ENCODE measurements at regions not wholly inside any gene's neighbourhood (a gene's known extent, or its start where the extent isn't known, plus 50 kb on each side); places are given as distances from the start of the nearest gene placed in this dataset.

- DNase-seq (no peak), ATAC-seq (ENCODE audit: low FRiP score) (no peak)
- Histone ChIP-seq H3K27ac (ENCODE audit: low read depth in 1 of 2, low read length in 2 of 2) (no peak overlapping the region), H3K36me3 (ENCODE audit: control insufficient read depth in 1 of 2, insufficient read depth in 2 of 2, low read length in 1 of 2) (no peaks in the 10 kb centered on the region), H3K4me1 (ENCODE audit: control insufficient read depth in 1 of 2, insufficient read depth in 2 of 2, low read length in 2 of 2) (peaks cover 0 to 3% of the 10 kb centered on the region in 2 donors), H3K9me3 (ENCODE audit: control insufficient read depth, low read length) (no peaks in the 10 kb centered on the region), H3K27me3 (ENCODE audit: control insufficient read depth in 1 of 2, insufficient read depth in 2 of 2, low read length in 1 of 2) (no peaks in the 10 kb centered on the region), H3K4me3 (ENCODE audit: low read length in 2 of 2) (no peak overlapping the region)
- WGBS, 2 donors: 14% methylated on average over 2 of the region's 2 CpGs
- intact Hi-C loops (cut with DNase I): no loop called here
These were observed 195.5 kb upstream of the FOXA2 start for GRCh38 chr20:22779878-22780277.

GRCh38 chr20:22781869-22782268, 197.5 kb upstream of the FOXA2 start:
- peaks cover 0 to 3% of the 10 kb centered on the region in 2 donors for H3K4me1 ChIP-seq (ENCODE audit: control insufficient read depth in 1 of 2, insufficient read depth in 2 of 2, low read length in 2 of 2)
- ATAC-seq (ENCODE audit: low FRiP score): no peak
- no peaks in the 10 kb centered on the region for H3K36me3 ChIP-seq (ENCODE audit: control insufficient read depth in 1 of 2, insufficient read depth in 2 of 2, low read length in 1 of 2)
- DNase-seq: no peak
- WGBS, 2 donors: 96 to 100% methylated on average over 2 of the region's 2 CpGs
- H3K4me3 ChIP-seq (ENCODE audit: low read length in 2 of 2): no peak overlapping the region
- H3K27me3 ChIP-seq (ENCODE audit: control insufficient read depth in 1 of 2, insufficient read depth in 2 of 2, low read length in 1 of 2): no peaks in the 10 kb centered on the region
- H3K27ac ChIP-seq (ENCODE audit: low read depth in 1 of 2, low read length in 2 of 2): no peak overlapping the region
- intact Hi-C loops (cut with DNase I): no loop called here
- no peaks in the 10 kb centered on the region for H3K9me3 ChIP-seq (ENCODE audit: control insufficient read depth, low read length)

- no peak overlapping the region for H3K4me3 ChIP-seq (ENCODE audit: low read length in 2 of 2)
- H3K27ac ChIP-seq (ENCODE audit: low read depth in 1 of 2, low read length in 2 of 2): no peak overlapping the region
- DNase-seq (no peak), ATAC-seq (ENCODE audit: low FRiP score) (no peak)
- no peaks in the 10 kb centered on the region for H3K36me3 ChIP-seq (ENCODE audit: control insufficient read depth in 1 of 2, insufficient read depth in 2 of 2, low read length in 1 of 2)
- H3K4me1 ChIP-seq (ENCODE audit: control insufficient read depth in 1 of 2, insufficient read depth in 2 of 2, low read length in 2 of 2): peaks cover 0 to 3% of the 10 kb centered on the region in 2 donors
- WGBS, 2 donors: 5 to 17% methylated on average over 2 of the region's 2 CpGs
- intact Hi-C loops (cut with DNase I): no loop called here
- no peaks in the 10 kb centered on the region for H3K27me3 ChIP-seq (ENCODE audit: control insufficient read depth in 1 of 2, insufficient read depth in 2 of 2, low read length in 1 of 2)
- no peaks in the 10 kb centered on the region for H3K9me3 ChIP-seq (ENCODE audit: control insufficient read depth, low read length)
These were observed 205.3 kb upstream of the FOXA2 start for GRCh38 chr20:22789676-22790075.

GRCh38 chr20:22791396-22791795, 207.0 kb upstream of the FOXA2 start:
- 64 to 69% methylated on average over 3 of the region's 3 CpGs for WGBS, 2 donors
- Histone ChIP-seq H3K4me3 (ENCODE audit: low read length in 2 of 2) (no peak overlapping the region), H3K4me1 (ENCODE audit: control insufficient read depth in 1 of 2, insufficient read depth in 2 of 2, low read length in 2 of 2) (peaks cover 0 to 6% of the 10 kb centered on the region in 2 donors), H3K27ac (ENCODE audit: low read depth in 1 of 2, low read length in 2 of 2) (no peak overlapping the region), H3K36me3 (ENCODE audit: control insufficient read depth in 1 of 2, insufficient read depth in 2 of 2, low read length in 1 of 2) (no peaks in the 10 kb centered on the region), H3K27me3 (ENCODE audit: control insufficient read depth in 1 of 2, insufficient read depth in 2 of 2, low read length in 1 of 2) (no peaks in the 10 kb centered on the region), H3K9me3 (ENCODE audit: control insufficient read depth, low read length) (no peaks in the 10 kb centered on the region)
- DNase-seq (no peak), ATAC-seq (ENCODE audit: low FRiP score) (no peak)
- intact Hi-C loops (cut with DNase I): no loop called here

GRCh38 chr20:22791877-22792525, 207.6 kb upstream of the FOXA2 start:
- Histone ChIP-seq H3K9me3 (ENCODE audit: control insufficient read depth, low read length) (no peaks in the 10 kb centered on the region), H3K36me3 (ENCODE audit: control insufficient read depth in 1 of 2, insufficient read depth in 2 of 2, low read length in 1 of 2) (no peaks in the 10 kb centered on the region), H3K4me1 (ENCODE audit: control insufficient read depth in 1 of 2, insufficient read depth in 2 of 2, low read length in 2 of 2) (peaks cover 0 to 6% of the 10 kb centered on the region in 2 donors), H3K4me3 (ENCODE audit: low read length in 2 of 2) (no peak overlapping the region), H3K27ac (ENCODE audit: low read depth in 1 of 2, low read length in 2 of 2) (no peak overlapping the region), H3K27me3 (ENCODE audit: control insufficient read depth in 1 of 2, insufficient read depth in 2 of 2, low read length in 1 of 2) (no peaks in the 10 kb centered on the region)
- intact Hi-C loops (cut with DNase I): no loop called here
- no peak for DNase-seq
- WGBS, 2 donors: 62% methylated on average over 3 of the region's 3 CpGs
- no peak for ATAC-seq (ENCODE audit: low FRiP score)

GRCh38 chr20:22794200-22794599, 209.8 kb upstream of the FOXA2 start:
- no peaks in the 10 kb centered on the region for H3K9me3 ChIP-seq (ENCODE audit: control insufficient read depth, low read length)
- no peaks in the 10 kb centered on the region for H3K27me3 ChIP-seq (ENCODE audit: control insufficient read depth in 1 of 2, insufficient read depth in 2 of 2, low read length in 1 of 2)
- ATAC-seq (ENCODE audit: low FRiP score) (no peak), DNase-seq (no peak)
- peak overlapping the region in 1 of 2 donors; percentile 42 for H3K27ac ChIP-seq (ENCODE audit: low read depth in 1 of 2, low read length in 2 of 2)
- 0 to 2% methylated on average over 1 of the region's 1 CpG for WGBS, 2 donors
- intact Hi-C loops (cut with DNase I): no loop called here
- no peaks in the 10 kb centered on the region for H3K36me3 ChIP-seq (ENCODE audit: control insufficient read depth in 1 of 2, insufficient read depth in 2 of 2, low read length in 1 of 2)
- H3K4me3 ChIP-seq (ENCODE audit: low read length in 2 of 2): no peak overlapping the region
- peaks cover 0 to 6% of the 10 kb centered on the region in 2 donors for H3K4me1 ChIP-seq (ENCODE audit: control insufficient read depth in 1 of 2, insufficient read depth in 2 of 2, low read length in 2 of 2)

- DNase-seq (no peak), ATAC-seq (ENCODE audit: low FRiP score) (no peak)
- peaks cover 0 to 4% of the 10 kb centered on the region in 2 donors for H3K4me1 ChIP-seq (ENCODE audit: control insufficient read depth in 1 of 2, insufficient read depth in 2 of 2, low read length in 2 of 2)
- intact Hi-C loops (cut with DNase I): loop anchor here in 1 of 2 donors (5.0 kb wide), 1 partner anchor 33 kb away; no protein-coding TSS in a partner anchor
- 60 to 61% methylated on average over 5 of the region's 5 CpGs for WGBS, 2 donors
- no peaks in the 10 kb centered on the region for H3K27me3 ChIP-seq (ENCODE audit: control insufficient read depth in 1 of 2, insufficient read depth in 2 of 2, low read length in 1 of 2)
- no peaks in the 10 kb centered on the region for H3K9me3 ChIP-seq (ENCODE audit: control insufficient read depth, low read length)
- peak overlapping the region; percentile 18 to 94 for H3K27ac ChIP-seq (ENCODE audit: low read depth in 1 of 2, low read length in 2 of 2)
- no peak overlapping the region for H3K4me3 ChIP-seq (ENCODE audit: low read length in 2 of 2)
- H3K36me3 ChIP-seq (ENCODE audit: control insufficient read depth in 1 of 2, insufficient read depth in 2 of 2, low read length in 1 of 2): no peaks in the 10 kb centered on the region
These were observed 211.1 kb upstream of the FOXA2 start for GRCh38 chr20:22795433-22795832.

- intact Hi-C loops (cut with DNase I): loop anchor here in 1 of 2 donors (5.0 kb wide), 1 partner anchor 34 kb away; no protein-coding TSS in a partner anchor
- 11 to 12% methylated on average over 4 of the region's 4 CpGs for WGBS, 2 donors
- H3K27ac ChIP-seq (ENCODE audit: low read depth in 1 of 2, low read length in 2 of 2): peak overlapping the region; percentile 18 to 94
- no peaks in the 10 kb centered on the region for H3K27me3 ChIP-seq (ENCODE audit: control insufficient read depth in 1 of 2, insufficient read depth in 2 of 2, low read length in 1 of 2)
- ATAC-seq (ENCODE audit: low FRiP score): peak; percentile 88
- H3K36me3 ChIP-seq (ENCODE audit: control insufficient read depth in 1 of 2, insufficient read depth in 2 of 2, low read length in 1 of 2): no peaks in the 10 kb centered on the region
- no peaks in the 10 kb centered on the region for H3K9me3 ChIP-seq (ENCODE audit: control insufficient read depth, low read length)
- peaks cover 0 to 4% of the 10 kb centered on the region in 2 donors for H3K4me1 ChIP-seq (ENCODE audit: control insufficient read depth in 1 of 2, insufficient read depth in 2 of 2, low read length in 2 of 2)
- H3K4me3 ChIP-seq (ENCODE audit: low read length in 2 of 2): no peak overlapping the region
- DNase-seq: peak; percentile 66 to 81
These were observed 211.5 kb upstream of the FOXA2 start for GRCh38 chr20:22795871-22796270.

- H3K9me3 ChIP-seq (ENCODE audit: control insufficient read depth, low read length): no peaks in the 10 kb centered on the region
- intact Hi-C loops (cut with DNase I): loop anchor here in 1 of 2 donors (5.0 kb wide), 1 partner anchor 34 kb away; no protein-coding TSS in a partner anchor
- H3K27me3 ChIP-seq (ENCODE audit: control insufficient read depth in 1 of 2, insufficient read depth in 2 of 2, low read length in 1 of 2): no peaks in the 10 kb centered on the region
- no peaks in the 10 kb centered on the region for H3K36me3 ChIP-seq (ENCODE audit: control insufficient read depth in 1 of 2, insufficient read depth in 2 of 2, low read length in 1 of 2)
- H3K27ac ChIP-seq (ENCODE audit: low read depth in 1 of 2, low read length in 2 of 2): no peak overlapping the region
- no peak for DNase-seq
- H3K4me1 ChIP-seq (ENCODE audit: control insufficient read depth in 1 of 2, insufficient read depth in 2 of 2, low read length in 2 of 2): peaks cover 0 to 4% of the 10 kb centered on the region in 2 donors
- ATAC-seq (ENCODE audit: low FRiP score): peak; percentile 53
- 25 to 26% methylated on average over 5 of the region's 5 CpGs for WGBS, 2 donors
- H3K4me3 ChIP-seq (ENCODE audit: low read length in 2 of 2): no peak overlapping the region
These were observed 212.2 kb upstream of the FOXA2 start for GRCh38 chr20:22796469-22797077.
